Body of pancreas (tissue), 4 donors: ENCODE measurements at regions not wholly inside any gene's neighbourhood (a gene's known extent, or its start where the extent isn't known, plus 50 kb on each side); places are given as distances from the start of the nearest gene placed in this dataset.

ENCODE experiments used
- ATAC-seq: fragments of 150-250 bp; one replicate; pipeline ENCODE4 v1.9.1; 2016
- DNase-seq, 4 donors: peaks; one replicate each; pipeline ENCODE4 v3.0.0-alpha.2; 2019
- H3K27ac ChIP-seq, 4 donors: fragments of 200-600 bp; sonication (generic); 1 replicate in 3 of 4; 2 replicates in 1 of 4; pipeline versions ENCODE4 v1.5.1 to v1.6.1; 2016 to 2019; ENCODE audit warnings: mild to moderate bottlenecking in 1 of 4, mixed read lengths in 1 of 4, moderate library complexity in 1 of 4
- H3K27me3 ChIP-seq, 2 donors: fragments of 200-600 bp; sonication (generic); one replicate each; pipeline ENCODE4 v1.6.0; 2016; ENCODE audit warnings: mild to moderate bottlenecking in 1 of 2
- H3K36me3 ChIP-seq, 2 donors: fragments of 200-600 bp; sonication (generic); replicated peaks in 1 of 2; 2 replicates each; pipeline ENCODE4 v1.5.1; 2016; ENCODE audit warnings: low read depth in 2 of 2; ENCODE audit not compliant: insufficient read depth in 1 of 2
- H3K4me1 ChIP-seq: fragments of 200-600 bp; sonication (generic); one replicate; pipeline ENCODE4 v1.6.0; 2016
- H3K4me3 ChIP-seq, 2 donors: fragments of 200-600 bp; sonication (generic); 1 replicate in 1 of 2; 2 replicates in 1 of 2; pipeline ENCODE4 v1.5.1; 2016 to 2019
- H3K9me3 ChIP-seq, 3 donors: fragments of 200-600 bp; sonication (generic); 1 replicate in 2 of 3; 2 replicates in 1 of 3; pipeline ENCODE4 v1.5.1; 2016
- POLR2A ChIP-seq, 3 donors: fragments of 450-650 bp; IDR thresholded peaks; one replicate each; pipeline ENCODE4 v1.6.1; 2016; ENCODE audit warnings: antibody characterized with exemption in 3 of 3, mild to moderate bottlenecking in 2 of 3
- WGBS, 2 donors: methylation state at CpG; one replicate each; pipeline ENCODE4 v1.1.5; 2017; 5-methylcytosine and 5-hydroxymethylcytosine counted together
- intact Hi-C: fragments of 100-400 bp; cut with DNase I; formaldehyde crosslinking; loops from one replicate; pipeline ENCODE4 v1.15.1; 2023
- TF ChIP-seq, protein P1 (sequence below), 7 experiments: fragments of 450-650 bp in 4 of 7; fragments of 200-600 bp in 3 of 7; sonication (generic) in 3 of 7; IDR thresholded peaks; one replicate each; pipeline ENCODE4 v1.5.1; 2016 to 2019; ENCODE audit warnings: antibody characterized with exemption in 7 of 7

GRCh38 chr22:49157529-49158339, 669.9 kb downstream of the BRD1 start:
- Histone ChIP-seq H3K4me1 (no peaks in the 10 kb centered on the region), H3K36me3 (no peaks in the 10 kb centered on the region), H3K4me3 (no peak overlapping the region), H3K27ac (no peak overlapping the region), H3K27me3 (no peaks in the 10 kb centered on the region), H3K9me3 (no peaks in the 10 kb centered on the region)
- TF ChIP-seq POLR2A (IDR thresholded peaks at IDR 0.05) = no peak
- WGBS, 2 donors = 64 to 78% methylated on average over 17 to 20 of the region's 20 CpGs
- intact Hi-C loops = no loop called here
- DNase-seq (no peak), ATAC-seq (no peak)

DNA sequence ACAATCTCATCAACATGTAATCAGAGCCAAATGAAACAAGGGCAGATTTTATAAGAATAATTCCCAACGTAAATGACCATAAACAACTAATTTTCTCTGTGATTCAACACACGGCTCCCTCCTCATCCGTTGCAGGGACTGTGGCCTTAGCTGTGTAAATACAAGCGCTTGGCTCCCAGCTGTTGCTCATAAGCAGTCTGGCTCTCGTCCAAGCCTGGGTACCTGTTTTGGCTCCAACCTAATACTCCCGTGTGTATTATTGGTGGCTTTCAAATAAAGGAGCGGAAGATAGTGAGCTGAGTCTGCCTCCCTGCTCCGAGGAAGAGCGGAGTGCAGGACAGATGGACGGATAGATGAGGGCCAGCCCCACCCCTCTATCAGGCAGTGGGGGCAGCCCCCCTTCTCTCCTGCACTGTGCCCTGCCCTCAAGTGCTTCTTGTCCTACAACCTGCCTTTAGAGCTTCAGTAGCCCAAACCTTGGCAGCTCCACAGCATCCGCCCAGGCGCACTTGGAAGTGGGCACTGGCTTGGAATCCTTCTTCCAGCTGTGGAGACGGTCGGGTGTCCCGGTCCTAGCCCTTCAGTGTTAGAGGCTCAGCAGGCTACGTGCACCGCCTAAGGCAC, 670.9 kb downstream of the BRD1 start:
- ATAC-seq (no peak), DNase-seq (peak; percentile 45 to 83 (median 78))
- H3K36me3 ChIP-seq = no peaks in the 10 kb centered on the region
- TF ChIP-seq, protein P1, sequence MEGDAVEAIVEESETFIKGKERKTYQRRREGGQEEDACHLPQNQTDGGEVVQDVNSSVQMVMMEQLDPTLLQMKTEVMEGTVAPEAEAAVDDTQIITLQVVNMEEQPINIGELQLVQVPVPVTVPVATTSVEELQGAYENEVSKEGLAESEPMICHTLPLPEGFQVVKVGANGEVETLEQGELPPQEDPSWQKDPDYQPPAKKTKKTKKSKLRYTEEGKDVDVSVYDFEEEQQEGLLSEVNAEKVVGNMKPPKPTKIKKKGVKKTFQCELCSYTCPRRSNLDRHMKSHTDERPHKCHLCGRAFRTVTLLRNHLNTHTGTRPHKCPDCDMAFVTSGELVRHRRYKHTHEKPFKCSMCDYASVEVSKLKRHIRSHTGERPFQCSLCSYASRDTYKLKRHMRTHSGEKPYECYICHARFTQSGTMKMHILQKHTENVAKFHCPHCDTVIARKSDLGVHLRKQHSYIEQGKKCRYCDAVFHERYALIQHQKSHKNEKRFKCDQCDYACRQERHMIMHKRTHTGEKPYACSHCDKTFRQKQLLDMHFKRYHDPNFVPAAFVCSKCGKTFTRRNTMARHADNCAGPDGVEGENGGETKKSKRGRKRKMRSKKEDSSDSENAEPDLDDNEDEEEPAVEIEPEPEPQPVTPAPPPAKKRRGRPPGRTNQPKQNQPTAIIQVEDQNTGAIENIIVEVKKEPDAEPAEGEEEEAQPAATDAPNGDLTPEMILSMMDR (IDR thresholded peaks at IDR 0.05) = no peak
- no peak for TF ChIP-seq POLR2A (IDR thresholded peaks at IDR 0.05)
- H3K4me1 ChIP-seq = no peaks in the 10 kb centered on the region
- WGBS, 2 donors = 36 to 39% methylated on average over 16 to 17 of the region's 17 CpGs
- no peak overlapping the region for H3K4me3 ChIP-seq
- no peaks in the 10 kb centered on the region for H3K9me3 ChIP-seq
- no peaks in the 10 kb centered on the region for H3K27me3 ChIP-seq
- no peak overlapping the region for H3K27ac ChIP-seq
- intact Hi-C loops = no loop called here

DNA sequence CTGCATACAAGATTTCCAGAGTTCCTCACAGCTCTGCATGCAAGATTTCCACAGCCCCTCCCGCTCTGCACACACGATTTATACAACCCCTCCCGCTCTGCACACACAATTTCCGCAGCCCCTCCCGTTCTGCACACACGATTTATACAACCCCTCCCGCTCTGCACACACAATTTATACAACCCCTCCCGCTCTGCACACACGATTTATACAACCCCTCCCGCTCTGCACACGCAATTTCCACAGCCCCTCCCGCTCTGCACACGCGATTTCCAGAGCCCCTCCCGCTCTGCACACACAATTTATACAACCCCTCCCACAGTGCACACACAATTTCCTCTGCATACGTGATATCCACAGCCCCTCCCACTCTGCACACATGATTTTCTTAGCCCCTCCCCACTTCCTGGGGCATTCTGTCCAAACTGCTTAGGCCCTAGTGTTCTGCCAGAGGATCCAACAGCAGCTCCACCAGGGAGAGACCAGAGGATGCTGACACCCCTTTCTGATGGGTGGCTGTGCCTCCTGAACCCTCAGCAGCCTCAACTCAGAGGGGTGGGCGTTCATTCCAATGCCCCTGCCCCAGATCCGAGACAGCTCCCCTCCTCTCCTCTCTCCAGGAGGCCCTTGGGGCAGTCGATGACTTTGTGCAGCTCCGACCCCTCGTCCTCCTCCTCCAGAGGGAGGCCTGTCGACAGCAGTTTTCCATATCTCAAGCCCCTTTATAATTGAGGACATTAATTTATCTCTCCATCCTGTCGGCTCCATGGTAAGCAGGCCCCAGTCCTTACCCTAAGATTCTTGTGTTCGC, 671.7 kb downstream of the BRD1 start:
- Histone ChIP-seq H3K27ac (no peak overlapping the region), H3K4me3 (no peak overlapping the region), H3K27me3 (no peaks in the 10 kb centered on the region), H3K4me1 (no peaks in the 10 kb centered on the region), H3K36me3 (no peaks in the 10 kb centered on the region), H3K9me3 (no peaks in the 10 kb centered on the region)
- 57% methylated on average over 24 of the region's 24 CpGs for WGBS, 2 donors
- no peak for ATAC-seq
- DNase-seq = no peak
- no peak for TF ChIP-seq POLR2A (IDR thresholded peaks at IDR 0.05)
- TF ChIP-seq, protein P1 (IDR thresholded peaks at IDR 0.05) = no peak
- intact Hi-C loops = no loop called here

GRCh38 chr22:49155039-49155769, 672.5 kb downstream of the BRD1 start:
- DNase-seq (no peak), ATAC-seq (no peak)
- H3K9me3 ChIP-seq = no peaks in the 10 kb centered on the region
- TF ChIP-seq POLR2A (IDR thresholded peaks at IDR 0.05) = no peak
- TF ChIP-seq, protein P1 (IDR thresholded peaks at IDR 0.05) = no peak
- H3K27ac ChIP-seq = no peak overlapping the region
- intact Hi-C loops = no loop called here
- 67 to 85% methylated on average over 26 to 27 of the region's 27 CpGs for WGBS, 2 donors
- H3K4me3 ChIP-seq = no peak overlapping the region
- no peaks in the 10 kb centered on the region for H3K4me1 ChIP-seq
- no peaks in the 10 kb centered on the region for H3K27me3 ChIP-seq
- no peaks in the 10 kb centered on the region for H3K36me3 ChIP-seq
